ENCODE measurements at regions not wholly inside any gene's neighbourhood (a gene's known extent, or its start where the extent isn't known, plus 50 kb on each side); places are given as distances from the start of the nearest gene placed in this dataset.

- DNase-seq (ENCODE audit: low read depth in 2 of 3, low spot score in 2 of 3): no peak
Observed at GRCh38 chr6:40313582-40313981, 273.6 kb downstream of the LRFN2 start.

GRCh38 chr6:40312213-40313015, 274.8 kb downstream of the LRFN2 start:
- no peak for DNase-seq (ENCODE audit: low read depth in 2 of 3, low spot score in 2 of 3)

- DNase-seq (ENCODE audit: low read depth in 2 of 3, low spot score in 2 of 3): peak in 2 of 3 donors; percentile 49 to 75
Observed at GRCh38 chr6:40308533-40309306, 278.4 kb downstream of the LRFN2 start.

- no peak for DNase-seq (ENCODE audit: low read depth in 2 of 3, low spot score in 2 of 3)
Observed at GRCh38 chr6:40307712-40308111, 279.5 kb downstream of the LRFN2 start.

GRCh38 chr6:40302856-40303454, 284.2 kb downstream of the LRFN2 start:
- DNase-seq (ENCODE audit: low read depth in 2 of 3, low spot score in 2 of 3): no peak

- DNase-seq (ENCODE audit: low read depth in 2 of 3, low spot score in 2 of 3): no peak
Observed at GRCh38 chr6:40299681-40300080, 287.5 kb downstream of the LRFN2 start.

GRCh38 chr6:40298207-40298606, 289.0 kb downstream of the LRFN2 start:
- no peak for DNase-seq (ENCODE audit: low read depth in 2 of 3, low spot score in 2 of 3)

GRCh38 chr6:40295251-40295950, 291.8 kb downstream of the LRFN2 start:
- no peak for DNase-seq (ENCODE audit: low read depth in 2 of 3, low spot score in 2 of 3)

- DNase-seq (ENCODE audit: low read depth in 2 of 3, low spot score in 2 of 3): no peak
Observed at GRCh38 chr6:40293460-40294185, 293.5 kb downstream of the LRFN2 start.

GRCh38 chr6:40293060-40293459, 294.1 kb downstream of the LRFN2 start:
- no peak for DNase-seq (ENCODE audit: low read depth in 2 of 3, low spot score in 2 of 3)

- no peak for DNase-seq (ENCODE audit: low read depth in 2 of 3, low spot score in 2 of 3)
Observed at GRCh38 chr6:40290816-40291215, 296.3 kb downstream of the LRFN2 start.

- DNase-seq (ENCODE audit: low read depth in 2 of 3, low spot score in 2 of 3): no peak
Observed at GRCh38 chr6:40288919-40289318, 298.2 kb downstream of the LRFN2 start.

- DNase-seq (ENCODE audit: low read depth in 2 of 3, low spot score in 2 of 3): no peak
Observed at GRCh38 chr6:40287296-40287850, 299.8 kb downstream of the LRFN2 start.

GRCh38 chr6:40286721-40287120, 300.4 kb downstream of the LRFN2 start:
- no peak for DNase-seq (ENCODE audit: low read depth in 2 of 3, low spot score in 2 of 3)

- no peak for DNase-seq (ENCODE audit: low read depth in 2 of 3, low spot score in 2 of 3)
Observed at GRCh38 chr6:40285996-40286395, 301.2 kb downstream of the LRFN2 start.

GRCh38 chr6:40285535-40285934, 301.6 kb downstream of the LRFN2 start:
- no peak for DNase-seq (ENCODE audit: low read depth in 2 of 3, low spot score in 2 of 3)

GRCh38 chr6:40282986-40283385, 304.2 kb downstream of the LRFN2 start:
- DNase-seq (ENCODE audit: low read depth in 2 of 3, low spot score in 2 of 3): no peak

- DNase-seq (ENCODE audit: low read depth in 2 of 3, low spot score in 2 of 3): no peak
Observed at GRCh38 chr6:40281402-40281801, 305.8 kb downstream of the LRFN2 start.

- DNase-seq (ENCODE audit: low read depth in 2 of 3, low spot score in 2 of 3): no peak
Observed at GRCh38 chr6:40280231-40280630, 306.9 kb downstream of the LRFN2 start.

GRCh38 chr6:40276141-40276540, 311.0 kb downstream of the LRFN2 start:
- no peak for DNase-seq (ENCODE audit: low read depth in 2 of 3, low spot score in 2 of 3)
